ENCODE measurements at regions not wholly inside any gene's neighbourhood (a gene's known extent, or its start where the extent isn't known, plus 50 kb on each side); places are given as distances from the start of the nearest gene placed in this dataset.
A peak's percentile ranks its signal among the peaks of the same experiment; 100 is the strongest.

DNA sequence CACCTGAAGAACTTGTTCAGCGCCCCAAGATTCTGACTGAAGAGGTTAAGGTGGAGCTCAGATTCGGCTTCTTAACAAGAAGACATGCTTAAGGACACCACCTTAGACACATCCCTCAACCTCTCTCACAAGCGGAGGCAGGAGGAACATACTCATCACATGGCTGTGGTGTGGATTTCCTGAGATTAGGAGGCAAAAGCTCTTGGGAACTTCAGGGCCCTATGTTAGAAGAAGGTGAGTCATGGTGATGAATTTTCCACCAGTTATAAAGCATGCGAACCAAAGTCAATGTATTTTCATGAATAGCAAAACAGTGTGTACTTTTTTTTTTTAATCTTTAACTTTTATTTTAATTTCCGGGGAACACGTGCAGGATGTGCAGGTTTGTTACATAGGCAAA lies 212.2 kb upstream of the SUCLG2 start:
- H4K20me1 ChIP-seq (ENCODE audit: control insufficient read depth, insufficient read depth, low read depth, low read length) = no peaks in the 10 kb centered on the region
- no peaks in the 10 kb centered on the region for H3K79me2 ChIP-seq (ENCODE audit: control insufficient read depth, low read length)
- no peaks in the 10 kb centered on the region for H3F3A ChIP-seq (ENCODE audit: control insufficient read depth, insufficient read depth)
- peaks cover 16% of the 10 kb centered on the region; the same call in 1 of the 2 replicates for H3K9me3 ChIP-seq (ENCODE audit: control insufficient read depth, insufficient read depth, low read length)
- no peaks in the 10 kb centered on the region for H3K9me2 ChIP-seq (replicated peaks; ENCODE audit: control insufficient read depth, low read length)
- no peak overlapping the region for H3K4me3 ChIP-seq (ENCODE audit: low read length)
- no peak for TF ChIP-seq EZH2phosphoT487 (IDR thresholded peaks at IDR 0.05; ENCODE audit: borderline replicate concordance, low read length)
- TF ChIP-seq, protein P1, sequence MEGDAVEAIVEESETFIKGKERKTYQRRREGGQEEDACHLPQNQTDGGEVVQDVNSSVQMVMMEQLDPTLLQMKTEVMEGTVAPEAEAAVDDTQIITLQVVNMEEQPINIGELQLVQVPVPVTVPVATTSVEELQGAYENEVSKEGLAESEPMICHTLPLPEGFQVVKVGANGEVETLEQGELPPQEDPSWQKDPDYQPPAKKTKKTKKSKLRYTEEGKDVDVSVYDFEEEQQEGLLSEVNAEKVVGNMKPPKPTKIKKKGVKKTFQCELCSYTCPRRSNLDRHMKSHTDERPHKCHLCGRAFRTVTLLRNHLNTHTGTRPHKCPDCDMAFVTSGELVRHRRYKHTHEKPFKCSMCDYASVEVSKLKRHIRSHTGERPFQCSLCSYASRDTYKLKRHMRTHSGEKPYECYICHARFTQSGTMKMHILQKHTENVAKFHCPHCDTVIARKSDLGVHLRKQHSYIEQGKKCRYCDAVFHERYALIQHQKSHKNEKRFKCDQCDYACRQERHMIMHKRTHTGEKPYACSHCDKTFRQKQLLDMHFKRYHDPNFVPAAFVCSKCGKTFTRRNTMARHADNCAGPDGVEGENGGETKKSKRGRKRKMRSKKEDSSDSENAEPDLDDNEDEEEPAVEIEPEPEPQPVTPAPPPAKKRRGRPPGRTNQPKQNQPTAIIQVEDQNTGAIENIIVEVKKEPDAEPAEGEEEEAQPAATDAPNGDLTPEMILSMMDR (IDR thresholded peaks at IDR 0.05; ENCODE audit: low read depth, low read length, poor library complexity, severe bottlenecking) = no peak
- H3K27ac ChIP-seq (ENCODE audit: low read depth, low read length) = no peak overlapping the region
- H3K27me3 ChIP-seq (ENCODE audit: control insufficient read depth, low read length) = no peaks in the 10 kb centered on the region
- H3K36me3 ChIP-seq (ENCODE audit: control insufficient read depth, low read length) = no peaks in the 10 kb centered on the region
- H3K4me1 ChIP-seq (ENCODE audit: control insufficient read depth, low read length) = peaks cover 6% of the 10 kb centered on the region
- no peak overlapping the region for H3K4me2 ChIP-seq (ENCODE audit: low read length)

DNA sequence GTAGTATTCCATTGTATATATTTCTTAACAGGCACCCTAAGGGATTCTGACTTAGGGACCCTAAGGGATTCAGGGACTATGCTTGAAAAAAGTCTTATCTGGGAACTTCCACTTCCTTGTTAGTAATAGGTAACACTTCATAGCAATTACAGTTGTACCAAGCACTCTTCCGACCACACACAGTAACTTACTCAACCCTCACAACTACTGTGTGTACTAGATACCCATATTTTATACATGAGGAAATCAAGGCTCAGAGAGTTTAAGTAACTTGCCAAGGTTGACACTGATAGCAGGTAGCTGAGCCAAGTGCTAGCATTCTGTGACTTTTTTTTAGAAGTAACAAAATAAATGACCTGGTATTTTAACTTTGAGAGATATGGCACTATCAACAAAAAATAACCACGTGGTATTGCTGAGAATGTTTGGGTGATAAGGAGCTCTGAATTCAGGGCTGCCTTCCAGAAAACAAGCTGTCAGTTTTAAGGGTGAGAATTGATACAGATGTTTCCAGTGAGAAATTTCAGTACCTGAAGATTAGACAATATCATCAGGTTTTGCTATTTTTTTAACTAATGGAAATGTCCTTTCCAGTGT lies 210.3 kb upstream of the SUCLG2 start:
- H4K20me1 ChIP-seq (ENCODE audit: control insufficient read depth, insufficient read depth, low read depth, low read length) = no peaks in the 10 kb centered on the region

DNA sequence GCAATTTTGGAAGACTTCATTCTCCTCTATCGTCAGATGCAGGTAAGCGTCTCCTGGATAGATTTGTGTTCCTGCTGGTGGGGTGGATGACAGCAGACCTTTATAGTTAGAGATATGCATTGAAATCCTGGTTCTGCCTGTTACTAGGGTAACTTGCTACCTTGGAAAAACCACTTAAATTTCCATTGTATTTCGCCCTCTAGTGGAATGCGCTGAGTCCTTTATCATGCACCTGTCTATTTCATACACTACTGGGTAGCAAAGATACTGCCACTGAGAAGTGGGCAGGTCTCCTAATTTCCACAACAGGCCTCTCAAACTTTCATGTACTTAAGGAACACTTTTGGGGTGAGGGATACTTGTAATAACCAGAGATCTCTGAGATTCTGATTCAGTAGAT lies 209.5 kb upstream of the SUCLG2 start:
- no peak overlapping the region for H3K4me2 ChIP-seq (ENCODE audit: low read length)
- H3K27me3 ChIP-seq (ENCODE audit: control insufficient read depth, low read length) = no peaks in the 10 kb centered on the region
- no peaks in the 10 kb centered on the region for H3K36me3 ChIP-seq (ENCODE audit: control insufficient read depth, low read length)
- H3K4me3 ChIP-seq (ENCODE audit: low read length) = no peak overlapping the region
- H4K20me1 ChIP-seq (ENCODE audit: control insufficient read depth, insufficient read depth, low read depth, low read length) = no peaks in the 10 kb centered on the region
- H3K9me2 ChIP-seq (replicated peaks; ENCODE audit: control insufficient read depth, low read length) = no peaks in the 10 kb centered on the region
- no peaks in the 10 kb centered on the region for H3F3A ChIP-seq (ENCODE audit: control insufficient read depth, insufficient read depth)
- peaks cover 6% of the 10 kb centered on the region for H3K4me1 ChIP-seq (ENCODE audit: control insufficient read depth, low read length)
- H3K27ac ChIP-seq (ENCODE audit: low read depth, low read length) = no peak overlapping the region
- no peaks in the 10 kb centered on the region for H3K79me2 ChIP-seq (ENCODE audit: control insufficient read depth, low read length)
- peaks cover 14% of the 10 kb centered on the region; the same call in 1 of the 2 replicates for H3K9me3 ChIP-seq (ENCODE audit: control insufficient read depth, insufficient read depth, low read length)
- TF ChIP-seq, protein P1 (IDR thresholded peaks at IDR 0.05; ENCODE audit: low read depth, low read length, poor library complexity, severe bottlenecking) = peak; percentile 57
- no peak for TF ChIP-seq EZH2phosphoT487 (IDR thresholded peaks at IDR 0.05; ENCODE audit: borderline replicate concordance, low read length)

More for the DNA sequence above, 210.3 kb upstream of the SUCLG2 start:
- Histone ChIP-seq H3K9me2 (replicated peaks; ENCODE audit: control insufficient read depth, low read length) (no peaks in the 10 kb centered on the region), H3K27ac (ENCODE audit: low read depth, low read length) (no peak overlapping the region), H3K36me3 (ENCODE audit: control insufficient read depth, low read length) (no peaks in the 10 kb centered on the region), H3K79me2 (ENCODE audit: control insufficient read depth, low read length) (no peaks in the 10 kb centered on the region), H3K4me2 (ENCODE audit: low read length) (no peak overlapping the region), H3K9me3 (ENCODE audit: control insufficient read depth, insufficient read depth, low read length) (peaks cover 14% of the 10 kb centered on the region; the same call in 1 of the 2 replicates), H3F3A (ENCODE audit: control insufficient read depth, insufficient read depth) (no peaks in the 10 kb centered on the region), H3K4me1 (ENCODE audit: control insufficient read depth, low read length) (peaks cover 6% of the 10 kb centered on the region), H3K27me3 (ENCODE audit: control insufficient read depth, low read length) (no peaks in the 10 kb centered on the region), H3K4me3 (ENCODE audit: low read length) (no peak overlapping the region)
- TF ChIP-seq EZH2phosphoT487 (IDR thresholded peaks at IDR 0.05; ENCODE audit: borderline replicate concordance, low read length) = no peak
- TF ChIP-seq, protein P1 (IDR thresholded peaks at IDR 0.05; ENCODE audit: low read depth, low read length, poor library complexity, severe bottlenecking) = no peak
